ENCODE measurements at regions not wholly inside any gene's neighbourhood (a gene's known extent, or its start where the extent isn't known, plus 50 kb on each side); places are given as distances from the start of the nearest gene placed in this dataset.

DNA sequence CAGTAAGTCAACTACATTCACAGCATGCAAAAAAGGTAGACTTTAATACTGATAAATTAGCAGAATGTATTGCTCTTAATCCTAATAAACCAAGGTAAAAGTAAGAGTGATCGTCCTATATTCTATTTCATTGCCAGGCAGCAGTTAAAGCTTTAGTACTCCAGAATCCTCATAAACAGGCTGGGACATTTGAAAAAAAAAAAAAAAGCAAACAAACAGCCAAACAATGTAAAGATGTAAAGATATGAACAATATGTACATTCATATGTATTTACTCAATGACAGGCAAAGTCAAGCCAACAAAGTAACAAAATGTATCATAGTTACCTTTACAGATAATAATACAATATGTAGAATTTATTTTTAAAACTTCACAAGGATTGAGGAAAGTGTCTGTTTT is 383.6 kb downstream of the COL11A1 start:
- H3K4me3 Mint-ChIP-seq (ENCODE audit: low read depth, unreplicated experiment), result no peak overlapping the region
- BruUV-seq (replicated peaks), result no TSS peak
- H3K27me3 Mint-ChIP-seq (ENCODE audit: unreplicated experiment), result no peaks in the 10 kb centered on the region
- intact Hi-C loops (cut with micrococcal nuclease; ENCODE audit: unreplicated experiment), result no loop called here
- CTCF ChIA-PET, result interaction anchor here (0.7 kb wide), 1 partner anchor 94 kb away, joined by 5 read pairs; no protein-coding TSS in a partner anchor
- TF ChIP-seq CTCF (IDR thresholded peaks at IDR 0.05; ENCODE audit: unreplicated experiment), result no peak
- peaks cover 6% of the 10 kb centered on the region for H3K9me3 Mint-ChIP-seq (ENCODE audit: low read depth, unreplicated experiment)
- H3K27ac Mint-ChIP-seq (ENCODE audit: unreplicated experiment), result no peak overlapping the region
- no peaks in the 10 kb centered on the region for H3K4me1 Mint-ChIP-seq (ENCODE audit: low read depth, unreplicated experiment)
- no peak for DNase-seq
- no peaks in the 10 kb centered on the region for H3K36me3 Mint-ChIP-seq (ENCODE audit: insufficient read depth, unreplicated experiment)

DNA sequence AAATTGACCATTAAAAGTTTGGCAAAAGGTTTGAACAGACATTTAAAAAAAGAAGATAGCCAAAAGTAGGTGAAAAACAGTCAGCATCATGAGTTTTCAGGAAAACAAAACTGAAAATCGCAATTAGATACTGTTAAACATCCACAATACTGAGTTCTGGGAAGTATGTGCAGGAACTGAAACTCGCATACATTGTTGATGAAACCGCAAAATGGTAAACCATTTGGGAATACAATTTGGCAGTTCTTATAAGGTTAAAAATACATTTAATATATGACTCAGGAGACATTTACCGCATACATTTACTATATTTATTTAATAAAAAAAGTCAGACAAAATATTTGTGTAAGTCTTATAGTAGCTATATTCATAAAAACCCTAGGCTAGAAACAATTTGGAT is 393.2 kb downstream of the COL11A1 start:
- intact Hi-C loops (cut with micrococcal nuclease; ENCODE audit: unreplicated experiment), result no loop called here

GRCh38 chr1:102699524-102699923 is 408.8 kb downstream of the COL11A1 start:
- CTCF ChIA-PET, result no interaction called here
- H3K4me1 Mint-ChIP-seq (ENCODE audit: low read depth, unreplicated experiment), result no peaks in the 10 kb centered on the region
- no peaks in the 10 kb centered on the region for H3K36me3 Mint-ChIP-seq (ENCODE audit: insufficient read depth, unreplicated experiment)
- no peak for TF ChIP-seq CTCF (IDR thresholded peaks at IDR 0.05; ENCODE audit: unreplicated experiment)
- H3K4me3 Mint-ChIP-seq (ENCODE audit: low read depth, unreplicated experiment), result no peak overlapping the region
- H3K27me3 Mint-ChIP-seq (ENCODE audit: unreplicated experiment), result no peaks in the 10 kb centered on the region
- intact Hi-C loops (cut with micrococcal nuclease; ENCODE audit: unreplicated experiment), result no loop called here
- BruUV-seq (replicated peaks), result no TSS peak
- H3K27ac Mint-ChIP-seq (ENCODE audit: unreplicated experiment), result no peak overlapping the region
- H3K9me3 Mint-ChIP-seq (ENCODE audit: low read depth, unreplicated experiment), result no peaks in the 10 kb centered on the region
- DNase-seq, result no peak

More for the DNA sequence above, 393.2 kb downstream of the COL11A1 start:
- H3K36me3 Mint-ChIP-seq (ENCODE audit: insufficient read depth, unreplicated experiment), result no peaks in the 10 kb centered on the region
- peaks cover 7% of the 10 kb centered on the region for H3K9me3 Mint-ChIP-seq (ENCODE audit: low read depth, unreplicated experiment)
- BruUV-seq (replicated peaks), result no TSS peak
- H3K4me3 Mint-ChIP-seq (ENCODE audit: low read depth, unreplicated experiment), result no peak overlapping the region
- TF ChIP-seq CTCF (IDR thresholded peaks at IDR 0.05; ENCODE audit: unreplicated experiment), result no peak
- no peaks in the 10 kb centered on the region for H3K27me3 Mint-ChIP-seq (ENCODE audit: unreplicated experiment)
- CTCF ChIA-PET, result no interaction called here
- H3K4me1 Mint-ChIP-seq (ENCODE audit: low read depth, unreplicated experiment), result no peaks in the 10 kb centered on the region
- no peak for DNase-seq
- no peak overlapping the region for H3K27ac Mint-ChIP-seq (ENCODE audit: unreplicated experiment)

DNA sequence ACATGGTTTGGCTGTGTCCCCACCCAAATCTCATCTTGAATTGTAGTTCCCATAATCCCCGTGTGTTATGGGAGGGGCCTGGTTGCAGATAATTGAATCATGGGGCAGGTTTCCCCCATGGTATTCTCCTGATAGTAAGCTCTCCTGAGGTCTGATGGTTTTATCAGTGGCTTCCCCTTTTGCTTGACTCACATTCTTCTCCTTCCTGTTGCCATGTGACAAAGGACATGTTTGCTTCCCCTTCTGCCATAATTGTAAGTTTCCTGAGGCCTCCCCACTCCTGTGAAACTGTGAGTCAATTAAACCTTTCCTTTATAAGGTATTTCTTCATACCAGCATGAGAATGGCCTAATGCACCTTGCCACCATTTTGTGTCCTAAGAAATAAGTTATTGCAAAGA is 415.0 kb downstream of the COL11A1 start:
- intact Hi-C loops (cut with micrococcal nuclease; ENCODE audit: unreplicated experiment), result no loop called here
- Mint-ChIP-seq H3K27ac (ENCODE audit: unreplicated experiment) (no peak overlapping the region), H3K36me3 (ENCODE audit: insufficient read depth, unreplicated experiment) (no peaks in the 10 kb centered on the region), H3K4me1 (ENCODE audit: low read depth, unreplicated experiment) (no peaks in the 10 kb centered on the region), H3K4me3 (ENCODE audit: low read depth, unreplicated experiment) (no peak overlapping the region), H3K27me3 (ENCODE audit: unreplicated experiment) (no peaks in the 10 kb centered on the region), H3K9me3 (ENCODE audit: low read depth, unreplicated experiment) (peaks cover 2% of the 10 kb centered on the region)
- no TSS peak for BruUV-seq (replicated peaks)
- CTCF ChIA-PET, result no interaction called here
- TF ChIP-seq CTCF (IDR thresholded peaks at IDR 0.05; ENCODE audit: unreplicated experiment), result no peak
- DNase-seq, result no peak
